Right atrium auricular region (tissue), 2 donors: ENCODE measurements at regions not wholly inside any gene's neighbourhood (a gene's known extent, or its start where the extent isn't known, plus 50 kb on each side); places are given as distances from the start of the nearest gene placed in this dataset.

ENCODE experiments used
- DNase-seq: peaks from one replicate; pipeline ENCODE4 v3.0.0-alpha.2; 2019; ENCODE audit warnings: low spot score
- H3K27ac ChIP-seq, 2 donors: fragments of 200-600 bp; sonication (generic); 1 replicate in 1 of 2; 2 replicates in 1 of 2; pipeline ENCODE4 v1.5.1; 2016 to 2019
- H3K27me3 ChIP-seq, 2 donors: fragments of 200-600 bp; sonication (generic); one replicate each; pipeline versions ENCODE4 v1.5.1 to v1.6.0; 2017 to 2019
- H3K36me3 ChIP-seq: fragments of 200-600 bp; sonication (generic); one replicate; pipeline ENCODE4 v1.5.1; 2016
- H3K4me1 ChIP-seq, 2 donors: fragments of 200-600 bp; sonication (generic); one replicate each; pipeline versions ENCODE4 v1.5.1 to v1.6.0; 2017 to 2019
- H3K4me3 ChIP-seq, 2 donors: fragments of 200-600 bp; sonication (generic); 1 replicate in 1 of 2; 2 replicates in 1 of 2; pipeline ENCODE4 v1.5.1; 2017 to 2019; ENCODE audit warnings: mild to moderate bottlenecking in 1 of 2, moderate library complexity in 1 of 2
- H3K9me3 ChIP-seq, 2 donors: fragments of 200-600 bp; sonication (generic); one replicate each; pipeline ENCODE4 v1.5.1; 2019
- CTCF ChIP-seq, 2 donors: fragments of 200-600 bp; sonication (generic); IDR thresholded peaks; one replicate each; pipeline ENCODE4 v1.5.1; 2019; ENCODE audit warnings: antibody characterized with exemption in 2 of 2

- Histone ChIP-seq H3K4me3 (no peak overlapping the region), H3K27ac (no peak overlapping the region), H3K36me3 (no peaks in the 10 kb centered on the region), H3K4me1 (peaks cover 0 to 9% of the 10 kb centered on the region in 2 donors), H3K9me3 (no peaks in the 10 kb centered on the region), H3K27me3 (no peaks in the 10 kb centered on the region)
- no peak for TF ChIP-seq CTCF (IDR thresholded peaks at IDR 0.05)
- no peak for DNase-seq
These were observed 73.3 kb upstream of the DPH5 start for GRCh38 chr1:101098907-101099306.

GRCh38 chr1:101098327-101098726 lies 72.7 kb upstream of the DPH5 start:
- Histone ChIP-seq H3K4me1 (peaks cover 0 to 9% of the 10 kb centered on the region in 2 donors), H3K9me3 (no peaks in the 10 kb centered on the region), H3K27ac (no peak overlapping the region), H3K27me3 (no peaks in the 10 kb centered on the region), H3K36me3 (no peaks in the 10 kb centered on the region), H3K4me3 (no peak overlapping the region)
- no peak for TF ChIP-seq CTCF (IDR thresholded peaks at IDR 0.05)
- DNase-seq: no peak

GRCh38 chr1:101089613-101090338 lies 64.2 kb upstream of the DPH5 start:
- Histone ChIP-seq H3K4me1 (no peaks in the 10 kb centered on the region), H3K9me3 (no peaks in the 10 kb centered on the region), H3K36me3 (no peaks in the 10 kb centered on the region), H3K4me3 (no peak overlapping the region), H3K27ac (no peak overlapping the region), H3K27me3 (no peaks in the 10 kb centered on the region)
- no peak for TF ChIP-seq CTCF (IDR thresholded peaks at IDR 0.05)
- no peak for DNase-seq

GRCh38 chr1:101088431-101088830 lies 62.8 kb upstream of the DPH5 start:
- H3K4me3 ChIP-seq: no peak overlapping the region

GRCh38 chr1:101086783-101087182 lies 61.2 kb upstream of the DPH5 start:
- no peaks in the 10 kb centered on the region for H3K4me1 ChIP-seq
- H3K9me3 ChIP-seq: no peaks in the 10 kb centered on the region
- no peaks in the 10 kb centered on the region for H3K36me3 ChIP-seq
- no peak for TF ChIP-seq CTCF (IDR thresholded peaks at IDR 0.05)
- no peak overlapping the region for H3K4me3 ChIP-seq
- no peaks in the 10 kb centered on the region for H3K27me3 ChIP-seq
- no peak for DNase-seq
- H3K27ac ChIP-seq: peak overlapping the region in 1 of 2 donors; percentile 36

More at GRCh38 chr1:101088431-101088830, 62.8 kb upstream of the DPH5 start:
- H3K9me3 ChIP-seq: no peaks in the 10 kb centered on the region
- no peak overlapping the region for H3K27ac ChIP-seq
- no peak for TF ChIP-seq CTCF (IDR thresholded peaks at IDR 0.05)
- DNase-seq: no peak
- H3K4me1 ChIP-seq: no peaks in the 10 kb centered on the region
- no peaks in the 10 kb centered on the region for H3K36me3 ChIP-seq
- no peaks in the 10 kb centered on the region for H3K27me3 ChIP-seq
